ENCODE measurements at regions not wholly inside any gene's neighbourhood (a gene's known extent, or its start where the extent isn't known, plus 50 kb on each side); places are given as distances from the start of the nearest gene placed in this dataset.

- Histone ChIP-seq H3K27me3 (ENCODE audit: low read length) (peaks cover 19% of the 10 kb centered on the region), H3K4me1 (ENCODE audit: insufficient read depth, low read length) (no peaks in the 10 kb centered on the region), H3K36me3 (ENCODE audit: low read depth, low read length) (no peaks in the 10 kb centered on the region), H3K27ac (ENCODE audit: low read length) (no peak overlapping the region), H3K4me3 (ENCODE audit: low read length) (no peak overlapping the region), H3F3A (ENCODE audit: low read length, unreplicated experiment) (no peaks in the 10 kb centered on the region), H3K9me2 (replicated peaks; ENCODE audit: low read length) (no peaks in the 10 kb centered on the region), H3K4me2 (ENCODE audit: low read length) (no peak overlapping the region), H3K79me2 (ENCODE audit: low read length) (no peaks in the 10 kb centered on the region), H3K9ac (ENCODE audit: low read length) (no peak overlapping the region), H3K9me3 (ENCODE audit: low read length) (no peaks in the 10 kb centered on the region), H4K20me1 (ENCODE audit: low read length) (no peaks in the 10 kb centered on the region), H2AFZ (ENCODE audit: low read length) (no peak overlapping the region)
- no peak for ATAC-seq
- BruUV-seq (replicated peaks) = no TSS peak
- TF ChIP-seq EZH2 (IDR thresholded peaks at IDR 0.05; ENCODE audit: low read length, unreplicated experiment) (no peak), CTCF (conservative IDR thresholded peaks at IDR 0.05; ENCODE audit: low read depth, low read length) (no peak), EZH2phosphoT487 (IDR thresholded peaks at IDR 0.05; ENCODE audit: borderline replicate concordance, low read length) (no peak)
- ChIA-PET POLR2A (ENCODE audit: unreplicated experiment) (no interaction called here), CTCF (no interaction called here)
- intact Hi-C loops (cut with micrococcal nuclease) = no loop called here
- no peak for DNase-seq
Measured at GRCh38 chr5:2607598-2607997, 143.9 kb downstream of the IRX2 start.

- no TSS peak for BruUV-seq (replicated peaks)
- CTCF ChIA-PET = no interaction called here
- no peak for ATAC-seq
- Histone ChIP-seq H3K4me2 (ENCODE audit: low read length) (no peak overlapping the region), H3K27me3 (ENCODE audit: low read length) (peaks cover 7% of the 10 kb centered on the region; the same call in 1 of the 2 replicates), H3K4me3 (ENCODE audit: low read length) (no peak overlapping the region), H3K4me1 (ENCODE audit: insufficient read depth, low read length) (no peaks in the 10 kb centered on the region), H3K36me3 (ENCODE audit: low read depth, low read length) (no peaks in the 10 kb centered on the region), H3K9ac (ENCODE audit: low read length) (no peak overlapping the region), H3K79me2 (ENCODE audit: low read length) (no peaks in the 10 kb centered on the region), H3F3A (ENCODE audit: low read length, unreplicated experiment) (no peaks in the 10 kb centered on the region), H2AFZ (ENCODE audit: low read length) (no peak overlapping the region), H4K20me1 (ENCODE audit: low read length) (no peaks in the 10 kb centered on the region), H3K9me3 (ENCODE audit: low read length) (no peaks in the 10 kb centered on the region), H3K9me2 (replicated peaks; ENCODE audit: low read length) (no peaks in the 10 kb centered on the region), H3K27ac (ENCODE audit: low read length) (no peak overlapping the region)
- no peak for DNase-seq
- no peak for TF ChIP-seq CTCF (conservative IDR thresholded peaks at IDR 0.05; ENCODE audit: low read depth, low read length)
- TF ChIP-seq EZH2 (IDR thresholded peaks at IDR 0.05; ENCODE audit: low read length, unreplicated experiment) = no peak
- TF ChIP-seq EZH2phosphoT487 (IDR thresholded peaks at IDR 0.05; ENCODE audit: borderline replicate concordance, low read length) = no peak
- intact Hi-C loops (cut with micrococcal nuclease) = no loop called here
- POLR2A ChIA-PET (ENCODE audit: unreplicated experiment) = no interaction called here
Measured at GRCh38 chr5:2603272-2603575, 148.3 kb downstream of the IRX2 start.

GRCh38 chr5:2602451-2603271, 148.8 kb downstream of the IRX2 start:
- no peaks in the 10 kb centered on the region for H3K79me2 ChIP-seq (ENCODE audit: low read length)
- POLR2A ChIA-PET (ENCODE audit: unreplicated experiment) = no interaction called here
- H3K4me2 ChIP-seq (ENCODE audit: low read length) = no peak overlapping the region
- DNase-seq (no peak), ATAC-seq (no peak)
- no peaks in the 10 kb centered on the region for H3K9me2 ChIP-seq (replicated peaks; ENCODE audit: low read length)
- no peak overlapping the region for H2AFZ ChIP-seq (ENCODE audit: low read length)
- no peak overlapping the region for H3K4me3 ChIP-seq (ENCODE audit: low read length)
- no peak for TF ChIP-seq EZH2phosphoT487 (IDR thresholded peaks at IDR 0.05; ENCODE audit: borderline replicate concordance, low read length)
- TF ChIP-seq EZH2 (IDR thresholded peaks at IDR 0.05; ENCODE audit: low read length, unreplicated experiment) = no peak
- TF ChIP-seq CTCF (conservative IDR thresholded peaks at IDR 0.05; ENCODE audit: low read depth, low read length) = no peak
- intact Hi-C loops (cut with micrococcal nuclease) = no loop called here
- no peaks in the 10 kb centered on the region for H3K4me1 ChIP-seq (ENCODE audit: insufficient read depth, low read length)
- H3F3A ChIP-seq (ENCODE audit: low read length, unreplicated experiment) = no peaks in the 10 kb centered on the region
- no peak overlapping the region for H3K9ac ChIP-seq (ENCODE audit: low read length)
- H3K27ac ChIP-seq (ENCODE audit: low read length) = no peak overlapping the region
- H3K9me3 ChIP-seq (ENCODE audit: low read length) = 0 out of 2 replicates have a peak, but pooled peaks cover 2% of the 10 kb centered on the region
- H3K27me3 ChIP-seq (ENCODE audit: low read length) = peaks cover 5% of the 10 kb centered on the region; the same call in 1 of the 2 replicates
- CTCF ChIA-PET = no interaction called here
- no TSS peak for BruUV-seq (replicated peaks)
- H3K36me3 ChIP-seq (ENCODE audit: low read depth, low read length) = no peaks in the 10 kb centered on the region
- H4K20me1 ChIP-seq (ENCODE audit: low read length) = no peaks in the 10 kb centered on the region
